Heart left ventricle (tissue), 13 donors: ENCODE measurements at regions not wholly inside any gene's neighbourhood (a gene's known extent, or its start where the extent isn't known, plus 50 kb on each side); places are given as distances from the start of the nearest gene placed in this dataset.

Source experiments
- POLR2A ChIP-seq, 2 donors: fragments of 450-650 bp; IDR thresholded peaks; one replicate each; pipeline ENCODE4 v1.6.1; 2017; ENCODE audit warnings: antibody characterized with exemption in 2 of 2, mild to moderate bottlenecking in 2 of 2, moderate library complexity in 2 of 2
- TF ChIP-seq, protein P1 (sequence below), 12 donors: fragments of 200-600 bp; sonication (generic) in 4 of 12; IDR thresholded peaks; one replicate each; pipeline versions ENCODE4 v1.5.0 to v1.8.0; 2018 to 2022; ENCODE audit warnings: antibody characterized with exemption in 12 of 12, mild to moderate bottlenecking in 5 of 12
- donor health status: ischemic (EF 13 %, LVEDD 7.1; RV severe dilation, severe dysfunction).
- donor health status: DM: no; HTN: yes; CAD: no.
- donor health status: DM: no; HTN: no; CAD: no.
- donor health status: ischemic (EF 25% LVEDD 6.9; RV normal size, moderate dysfunction).
- donor health status: ischemic (EF 25% LVEDD 5.7; RV mildly dilated, moderate dysfunction).
- donor health status: ischemic (EF 35%, LVEDD 5.7; RV mildly dilated, moderate dysfunction).
- donor health status: nonischemic (EF 11% LVEDD 7.7; RV severe dilation, severe dysfunction).
- donor health status: DM: yes; HTN: yes; CAD: no.
- donor health status: PGD.
- donor health status: ischemic (EF 29% LVEDD 5.4; RV normal size, mild dysfunction).
- donor health status: nonischemic (EF 23%, LVEDD 6.1; RV moderate dilation, normal function).

DNA sequence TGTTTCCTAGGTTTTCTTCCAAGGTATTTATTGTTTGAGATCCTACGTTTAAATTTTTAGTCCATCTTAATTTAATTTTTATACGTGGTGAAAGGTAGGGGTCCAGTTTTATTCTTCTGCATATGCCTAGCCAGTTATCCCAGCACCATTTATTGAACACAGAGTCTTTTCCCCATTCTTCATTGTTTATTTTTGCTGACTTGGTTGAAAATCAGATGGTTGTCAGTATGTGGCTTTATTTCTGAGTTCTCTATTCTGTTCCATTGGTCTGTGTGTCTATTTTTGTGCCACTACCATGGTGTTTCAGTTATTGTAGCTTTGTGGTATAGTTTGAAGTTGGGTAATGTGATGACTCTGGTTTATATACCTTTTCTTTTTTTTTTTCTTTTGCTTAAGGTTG is 753.0 kb upstream of the GOT2 start:
- TF ChIP-seq, protein P1, sequence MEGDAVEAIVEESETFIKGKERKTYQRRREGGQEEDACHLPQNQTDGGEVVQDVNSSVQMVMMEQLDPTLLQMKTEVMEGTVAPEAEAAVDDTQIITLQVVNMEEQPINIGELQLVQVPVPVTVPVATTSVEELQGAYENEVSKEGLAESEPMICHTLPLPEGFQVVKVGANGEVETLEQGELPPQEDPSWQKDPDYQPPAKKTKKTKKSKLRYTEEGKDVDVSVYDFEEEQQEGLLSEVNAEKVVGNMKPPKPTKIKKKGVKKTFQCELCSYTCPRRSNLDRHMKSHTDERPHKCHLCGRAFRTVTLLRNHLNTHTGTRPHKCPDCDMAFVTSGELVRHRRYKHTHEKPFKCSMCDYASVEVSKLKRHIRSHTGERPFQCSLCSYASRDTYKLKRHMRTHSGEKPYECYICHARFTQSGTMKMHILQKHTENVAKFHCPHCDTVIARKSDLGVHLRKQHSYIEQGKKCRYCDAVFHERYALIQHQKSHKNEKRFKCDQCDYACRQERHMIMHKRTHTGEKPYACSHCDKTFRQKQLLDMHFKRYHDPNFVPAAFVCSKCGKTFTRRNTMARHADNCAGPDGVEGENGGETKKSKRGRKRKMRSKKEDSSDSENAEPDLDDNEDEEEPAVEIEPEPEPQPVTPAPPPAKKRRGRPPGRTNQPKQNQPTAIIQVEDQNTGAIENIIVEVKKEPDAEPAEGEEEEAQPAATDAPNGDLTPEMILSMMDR (IDR thresholded peaks at IDR 0.05), result no peak
- no peak for TF ChIP-seq POLR2A (IDR thresholded peaks at IDR 0.05)
